ENCODE measurements at regions not wholly inside any gene's neighbourhood (a gene's known extent, or its start where the extent isn't known, plus 50 kb on each side); places are given as distances from the start of the nearest gene placed in this dataset.

DNA sequence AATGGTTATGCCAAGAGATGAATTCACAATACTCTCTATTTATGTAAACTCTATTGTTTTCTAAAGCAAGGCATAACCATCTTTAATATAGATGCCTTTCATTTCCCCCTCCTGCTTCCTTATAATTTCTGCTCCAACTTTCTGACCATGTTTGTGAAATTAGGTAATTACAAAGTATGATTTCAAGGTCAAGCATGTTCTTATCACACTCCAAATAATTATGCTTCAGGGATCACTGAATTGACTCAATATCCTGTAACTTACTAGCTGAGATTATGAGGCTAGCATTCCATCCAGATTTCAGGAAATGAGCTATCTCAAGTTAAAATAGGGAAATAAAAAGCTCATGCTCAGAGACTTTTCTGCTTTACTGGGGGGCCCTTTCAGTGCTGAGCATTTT lies 655.9 kb upstream of the IGFBP3 start:
- no peaks in the 10 kb centered on the region for H3K4me1 ChIP-seq
- in situ Hi-C loops (cut with MboI; ENCODE audit: low sequenced_read_pairs in 4 of 4) = no loop called here
- H3K27me3 ChIP-seq = no peaks in the 10 kb centered on the region
- H3K36me3 ChIP-seq = no peaks in the 10 kb centered on the region
- H3K4me3 ChIP-seq = no peak overlapping the region
- DNase-seq = no peak
- intact Hi-C loops (cut with DNase I; ENCODE audit: low total_unique reads) = no loop called here
- H3K27ac ChIP-seq = peak overlapping the region in 3 of 4 donors; percentile 1 to 35 (median 9)
- no peaks in the 10 kb centered on the region for H3K9me3 ChIP-seq
- ATAC-seq = peak; percentile 30 to 60
- TF ChIP-seq POLR2A (IDR thresholded peaks at IDR 0.05) (no peak), CTCF (IDR thresholded peaks at IDR 0.05 in 4 of 5, conservative IDR thresholded peaks at IDR 0.05 in 1 of 5) (no peak)

GRCh38 chr7:46572691-46573090 lies 651.6 kb upstream of the IGFBP3 start:
- no peaks in the 10 kb centered on the region for H3K4me1 ChIP-seq
- TF ChIP-seq POLR2A (IDR thresholded peaks at IDR 0.05) = no peak
- TF ChIP-seq CTCF (IDR thresholded peaks at IDR 0.05 in 4 of 5, conservative IDR thresholded peaks at IDR 0.05 in 1 of 5) = no peak
- H3K9me3 ChIP-seq = no peaks in the 10 kb centered on the region
- H3K27ac ChIP-seq = no peak overlapping the region
- no peak overlapping the region for H3K4me3 ChIP-seq
- no peaks in the 10 kb centered on the region for H3K36me3 ChIP-seq
- in situ Hi-C loops (cut with MboI; ENCODE audit: low sequenced_read_pairs in 4 of 4) = no loop called here
- H3K27me3 ChIP-seq = no peaks in the 10 kb centered on the region
- DNase-seq (no peak), ATAC-seq (no peak)
- intact Hi-C loops (cut with DNase I; ENCODE audit: low total_unique reads) = no loop called here

DNA sequence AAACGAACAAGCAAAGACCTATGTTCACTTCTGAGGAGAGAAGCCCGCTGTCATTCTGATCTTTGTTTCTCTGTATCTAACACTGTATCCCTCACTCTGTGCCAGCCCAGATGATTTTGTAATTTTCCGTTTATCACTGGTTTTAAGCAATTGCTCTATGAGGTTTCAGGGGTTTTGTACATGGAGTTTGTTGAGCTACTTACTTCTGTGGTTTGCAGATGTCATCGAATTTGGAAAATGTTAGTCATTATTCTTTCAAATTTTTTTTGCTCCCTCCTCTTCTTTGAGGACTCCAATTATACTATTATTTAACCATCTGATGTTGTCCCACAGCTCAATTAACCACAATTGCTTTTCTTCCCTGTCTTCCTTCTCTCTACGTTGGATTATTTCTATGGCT lies 650.9 kb upstream of the IGFBP3 start:
- Histone ChIP-seq H3K4me1 (no peaks in the 10 kb centered on the region), H3K9me3 (no peaks in the 10 kb centered on the region), H3K36me3 (no peaks in the 10 kb centered on the region), H3K4me3 (no peak overlapping the region), H3K27me3 (no peaks in the 10 kb centered on the region), H3K27ac (no peak overlapping the region)
- DNase-seq (no peak), ATAC-seq (no peak)
- TF ChIP-seq POLR2A (IDR thresholded peaks at IDR 0.05) (no peak), CTCF (IDR thresholded peaks at IDR 0.05 in 4 of 5, conservative IDR thresholded peaks at IDR 0.05 in 1 of 5) (no peak)
- intact Hi-C loops (cut with DNase I; ENCODE audit: low total_unique reads) = no loop called here
- in situ Hi-C loops (cut with MboI; ENCODE audit: low sequenced_read_pairs in 4 of 4) = no loop called here

DNA sequence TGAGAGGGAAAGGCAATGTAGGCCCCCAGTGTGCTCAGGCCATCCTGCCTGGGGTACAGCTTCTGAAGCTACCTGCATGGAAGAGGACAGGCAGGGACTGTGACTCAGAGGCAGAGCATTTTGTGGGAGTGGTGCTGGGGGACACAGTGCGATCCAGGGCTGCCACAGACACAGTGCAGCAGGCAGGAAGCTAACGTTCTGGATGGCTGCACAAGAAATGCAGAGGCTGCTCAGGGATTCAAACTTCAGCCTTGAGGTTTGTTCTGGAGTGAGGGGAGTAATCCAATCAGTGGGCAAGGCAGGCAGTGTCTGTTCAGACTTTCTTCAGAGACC lies 648.0 kb upstream of the IGFBP3 start:
- in situ Hi-C loops (cut with MboI; ENCODE audit: low sequenced_read_pairs in 4 of 4) = no loop called here
- Histone ChIP-seq H3K27me3 (no peaks in the 10 kb centered on the region), H3K27ac (peak overlapping the region in 3 of 4 donors; percentile 36 to 50 (median 38)), H3K9me3 (no peaks in the 10 kb centered on the region), H3K4me3 (no peak overlapping the region), H3K36me3 (no peaks in the 10 kb centered on the region), H3K4me1 (no peaks in the 10 kb centered on the region)
- DNase-seq (no peak), ATAC-seq (no peak)
- TF ChIP-seq CTCF (IDR thresholded peaks at IDR 0.05 in 4 of 5, conservative IDR thresholded peaks at IDR 0.05 in 1 of 5) = no peak
- no peak for TF ChIP-seq POLR2A (IDR thresholded peaks at IDR 0.05)
- intact Hi-C loops (cut with DNase I; ENCODE audit: low total_unique reads) = no loop called here

DNA sequence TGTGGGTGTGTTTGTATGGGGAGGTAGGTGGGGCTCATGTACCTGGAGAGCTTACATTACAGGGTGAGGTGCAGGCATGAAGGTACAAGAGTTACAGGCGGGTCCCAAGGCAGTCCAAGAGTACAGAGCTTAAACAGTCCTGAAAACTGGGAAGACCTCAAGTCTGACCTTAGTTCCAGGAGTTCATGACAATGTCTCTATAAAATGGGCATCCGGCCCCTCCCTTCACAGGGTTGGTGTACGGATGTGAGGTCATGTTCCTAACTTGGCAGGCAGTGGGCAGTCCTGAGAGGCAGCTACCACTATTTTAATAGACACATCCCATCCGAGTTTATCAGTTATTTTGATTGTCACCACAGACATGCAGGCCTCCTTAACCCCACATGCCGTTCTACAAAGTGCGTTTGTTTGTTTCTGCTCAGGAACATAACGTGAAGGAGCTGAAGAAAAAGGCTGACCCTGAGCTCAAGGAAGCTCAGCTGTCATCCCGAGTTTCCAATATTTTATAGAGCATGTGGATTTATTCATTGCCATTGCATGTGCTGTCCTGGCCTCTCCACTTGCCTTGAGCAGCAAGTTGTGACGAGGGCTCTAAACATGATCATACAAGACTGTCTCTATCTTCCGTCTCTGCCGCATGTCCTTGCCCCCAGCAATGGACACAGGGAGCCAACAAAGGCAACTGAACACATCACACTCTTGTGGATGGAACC lies 647.5 kb upstream of the IGFBP3 start:
- Histone ChIP-seq H3K4me3 (no peak overlapping the region), H3K36me3 (no peaks in the 10 kb centered on the region), H3K9me3 (no peaks in the 10 kb centered on the region), H3K27ac (peak overlapping the region in 3 of 4 donors; percentile 36 to 50 (median 38)), H3K4me1 (no peaks in the 10 kb centered on the region), H3K27me3 (no peaks in the 10 kb centered on the region)
- intact Hi-C loops (cut with DNase I; ENCODE audit: low total_unique reads) (no loop called here), in situ Hi-C loops (cut with MboI; ENCODE audit: low sequenced_read_pairs in 4 of 4) (no loop called here)
- DNase-seq (no peak), ATAC-seq (peak in 1 of 2 donors; percentile 54)
- TF ChIP-seq POLR2A (IDR thresholded peaks at IDR 0.05) = no peak
- TF ChIP-seq CTCF (IDR thresholded peaks at IDR 0.05 in 4 of 5, conservative IDR thresholded peaks at IDR 0.05 in 1 of 5) = no peak
